Esophagus muscularis mucosa (tissue), 4 donors: ENCODE measurements at regions not wholly inside any gene's neighbourhood (a gene's known extent, or its start where the extent isn't known, plus 50 kb on each side); places are given as distances from the start of the nearest gene placed in this dataset.

Experiments
- DNase-seq: peaks from one replicate; pipeline ENCODE4 v3.0.0-alpha.2; 2017; ENCODE audit errors: extremely low spot score
- H3K27ac ChIP-seq, 4 donors: fragments of 200-600 bp; sonication (generic); replicated peaks in 1 of 4; 1 replicate in 3 of 4; 2 replicates in 1 of 4; pipeline ENCODE4 v1.5.1; 2016 to 2019; ENCODE audit warnings: mild to moderate bottlenecking in 1 of 4
- H3K27me3 ChIP-seq, 4 donors: fragments of 200-600 bp; sonication (generic); one replicate each; pipeline versions ENCODE4 v1.5.1 to v1.6.0; 2016 to 2019
- H3K36me3 ChIP-seq, 4 donors: fragments of 200-600 bp; sonication (generic); one replicate each; pipeline ENCODE4 v1.5.1; 2016 to 2019
- H3K4me1 ChIP-seq, 4 donors: fragments of 200-600 bp; sonication (generic); one replicate each; pipeline ENCODE4 v1.5.1; 2016 to 2019
- H3K4me3 ChIP-seq, 4 donors: fragments of 200-600 bp; sonication (generic); 1 replicate in 2 of 4; 2 replicates in 2 of 4; pipeline ENCODE4 v1.5.1; 2016 to 2019; ENCODE audit warnings: mild to moderate bottlenecking in 4 of 4, moderate library complexity in 1 of 4
- H3K9me3 ChIP-seq, 4 donors: fragments of 200-600 bp; sonication (generic); 1 replicate in 3 of 4; 2 replicates in 1 of 4; pipeline ENCODE4 v1.5.1; 2016 to 2019
- EP300 ChIP-seq: sonication (generic); formaldehyde crosslinking; IDR thresholded peaks from one replicate; pipeline ENCODE4 v1.6.1; 2017; ENCODE audit warnings: antibody characterized with exemption
- POLR2A ChIP-seq: fragments of 450-650 bp; IDR thresholded peaks from one replicate; pipeline ENCODE4 v1.6.1; 2017; ENCODE audit warnings: antibody characterized with exemption, moderate library complexity, mild to moderate bottlenecking, low read depth
- POLR2AphosphoS5 ChIP-seq, 2 donors: sonication (generic); formaldehyde crosslinking; IDR thresholded peaks; one replicate each; pipeline ENCODE4 v1.6.1; 2017; ENCODE audit warnings: antibody characterized with exemption in 2 of 2
- WGBS: methylation state at CpG from one replicate; pipeline ENCODE4 v1.1.5; 2018; 5-methylcytosine and 5-hydroxymethylcytosine counted together
- intact Hi-C: fragments of 100-400 bp; cut with DNase I; formaldehyde crosslinking; loops from one replicate; pipeline ENCODE4 v1.15.1; 2023
- TF ChIP-seq, protein P1 (sequence below), 3 experiments: fragments of 200-600 bp in 2 of 3; fragments of 450-650 bp in 1 of 3; sonication (generic) in 2 of 3; IDR thresholded peaks; one replicate each; pipeline ENCODE4 v1.5.1; 2017 to 2019; ENCODE audit warnings: antibody characterized with exemption in 3 of 3, mild to moderate bottlenecking in 2 of 3, moderate library complexity in 1 of 3

DNA sequence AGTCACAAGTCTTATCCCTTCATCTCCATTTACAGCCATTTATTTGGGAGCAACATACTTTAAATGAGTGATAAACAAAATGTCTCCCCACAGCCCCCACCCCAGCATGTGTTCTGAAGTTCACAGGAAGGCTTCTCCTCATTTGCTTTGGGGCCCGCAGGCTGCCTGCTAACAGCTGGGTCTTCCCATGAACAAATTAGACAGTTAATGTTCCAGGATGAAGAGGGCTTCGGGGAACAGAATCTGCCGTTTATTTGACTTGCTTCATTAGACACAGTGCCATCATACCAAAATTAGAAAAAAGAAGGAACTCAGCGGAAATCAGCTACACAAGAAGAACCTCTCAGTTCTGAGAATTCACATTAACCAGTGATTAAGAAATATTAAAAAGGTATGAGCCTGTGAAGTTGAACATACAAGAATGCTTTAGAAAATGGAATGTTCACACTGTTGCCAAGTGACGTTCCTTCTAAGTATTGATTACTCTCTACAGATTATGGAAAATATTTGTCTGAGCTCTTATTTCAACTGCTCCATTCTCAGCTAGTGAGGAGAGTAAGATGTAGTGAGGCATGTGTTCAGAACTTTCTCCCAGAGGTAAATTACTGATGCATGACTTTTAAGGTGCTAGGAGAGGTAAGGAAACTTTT, 107.5 kb upstream of the THBS1 start:
- 41% methylated on average over 5 of the region's 5 CpGs for WGBS
- peaks cover 0 to 33% (median 31%) of the 10 kb centered on the region in 4 donors for H3K4me1 ChIP-seq
- no peaks in the 10 kb centered on the region for H3K27me3 ChIP-seq
- intact Hi-C loops = loop anchor here (2.0 kb wide), 1 partner anchor 105 kb away; no protein-coding TSS in a partner anchor
- TF ChIP-seq POLR2A (no peak), EP300 (peak; percentile 8)
- H3K9me3 ChIP-seq = no peaks in the 10 kb centered on the region
- no peak overlapping the region for H3K4me3 ChIP-seq
- no peaks in the 10 kb centered on the region for H3K36me3 ChIP-seq
- DNase-seq = peak; percentile 92
- peak overlapping the region; percentile 80 to 92 (median 87) for H3K27ac ChIP-seq

DNA sequence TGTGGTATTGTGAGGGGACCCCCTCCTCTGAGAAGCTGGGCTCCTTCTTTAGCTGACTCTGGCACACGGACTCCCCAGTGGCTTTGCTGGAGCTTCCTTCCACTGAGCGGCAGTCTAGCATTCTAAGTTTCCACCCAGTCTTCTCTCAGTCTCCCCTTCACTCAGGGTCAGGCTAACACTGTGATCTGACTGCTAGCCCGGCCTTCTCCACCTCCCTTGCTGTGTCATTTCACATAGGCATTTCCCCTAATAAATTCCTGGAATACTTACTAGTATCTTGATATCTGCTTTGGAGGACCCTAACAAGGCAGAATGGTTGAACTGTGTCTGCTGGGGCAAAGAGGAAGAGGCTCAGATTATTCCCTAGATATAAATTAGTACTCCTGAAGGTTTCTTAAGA, 106.2 kb upstream of the THBS1 start:
- WGBS = 87% methylated on average over 3 of the region's 3 CpGs
- peak; percentile 77 for DNase-seq
- H3K4me1 ChIP-seq = peaks cover 0 to 33% (median 31%) of the 10 kb centered on the region in 4 donors
- no peak overlapping the region for H3K4me3 ChIP-seq
- no peaks in the 10 kb centered on the region for H3K9me3 ChIP-seq
- peak overlapping the region; percentile 80 to 92 (median 87) for H3K27ac ChIP-seq
- no peaks in the 10 kb centered on the region for H3K36me3 ChIP-seq
- intact Hi-C loops = no loop called here
- TF ChIP-seq EP300 (no peak), POLR2AphosphoS5 (IDR thresholded peaks at IDR 0.05) (no peak), POLR2A (no peak)
- TF ChIP-seq, protein P1, sequence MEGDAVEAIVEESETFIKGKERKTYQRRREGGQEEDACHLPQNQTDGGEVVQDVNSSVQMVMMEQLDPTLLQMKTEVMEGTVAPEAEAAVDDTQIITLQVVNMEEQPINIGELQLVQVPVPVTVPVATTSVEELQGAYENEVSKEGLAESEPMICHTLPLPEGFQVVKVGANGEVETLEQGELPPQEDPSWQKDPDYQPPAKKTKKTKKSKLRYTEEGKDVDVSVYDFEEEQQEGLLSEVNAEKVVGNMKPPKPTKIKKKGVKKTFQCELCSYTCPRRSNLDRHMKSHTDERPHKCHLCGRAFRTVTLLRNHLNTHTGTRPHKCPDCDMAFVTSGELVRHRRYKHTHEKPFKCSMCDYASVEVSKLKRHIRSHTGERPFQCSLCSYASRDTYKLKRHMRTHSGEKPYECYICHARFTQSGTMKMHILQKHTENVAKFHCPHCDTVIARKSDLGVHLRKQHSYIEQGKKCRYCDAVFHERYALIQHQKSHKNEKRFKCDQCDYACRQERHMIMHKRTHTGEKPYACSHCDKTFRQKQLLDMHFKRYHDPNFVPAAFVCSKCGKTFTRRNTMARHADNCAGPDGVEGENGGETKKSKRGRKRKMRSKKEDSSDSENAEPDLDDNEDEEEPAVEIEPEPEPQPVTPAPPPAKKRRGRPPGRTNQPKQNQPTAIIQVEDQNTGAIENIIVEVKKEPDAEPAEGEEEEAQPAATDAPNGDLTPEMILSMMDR (IDR thresholded peaks at IDR 0.05) = no peak
- H3K27me3 ChIP-seq = no peaks in the 10 kb centered on the region

DNA sequence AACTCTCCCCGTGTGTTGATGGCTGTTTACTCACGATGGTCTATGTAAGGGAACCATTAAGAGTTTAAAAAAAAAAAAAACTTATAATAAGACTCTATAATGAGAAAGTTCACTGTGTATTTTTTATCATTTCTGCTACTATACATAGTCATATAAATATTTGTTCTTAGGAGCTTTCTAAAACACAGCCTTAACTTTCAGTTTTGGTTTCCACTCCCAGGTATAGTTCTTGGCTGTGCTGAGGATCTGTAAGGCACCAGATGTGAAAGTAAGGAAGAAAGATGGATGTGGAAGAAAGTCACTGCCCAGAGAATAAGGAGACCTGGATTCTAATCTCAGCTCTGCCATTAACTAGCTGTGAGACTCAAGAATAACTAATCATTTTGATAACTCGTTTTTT, 101.9 kb upstream of the THBS1 start:
- TF ChIP-seq POLR2AphosphoS5 (IDR thresholded peaks at IDR 0.05) (no peak), POLR2A (no peak), EP300 (no peak)
- TF ChIP-seq, protein P1 (IDR thresholded peaks at IDR 0.05) = no peak
- Histone ChIP-seq H3K27ac (peak overlapping the region in 2 of 4 donors; percentile 18 to 24), H3K27me3 (no peaks in the 10 kb centered on the region), H3K4me1 (peaks cover 0 to 8% (median 7%) of the 10 kb centered on the region in 4 donors), H3K36me3 (no peaks in the 10 kb centered on the region), H3K9me3 (no peaks in the 10 kb centered on the region), H3K4me3 (no peak overlapping the region)
- intact Hi-C loops = no loop called here
- no peak for DNase-seq
- WGBS = 77% methylated on average over 3 of the region's 3 CpGs

DNA sequence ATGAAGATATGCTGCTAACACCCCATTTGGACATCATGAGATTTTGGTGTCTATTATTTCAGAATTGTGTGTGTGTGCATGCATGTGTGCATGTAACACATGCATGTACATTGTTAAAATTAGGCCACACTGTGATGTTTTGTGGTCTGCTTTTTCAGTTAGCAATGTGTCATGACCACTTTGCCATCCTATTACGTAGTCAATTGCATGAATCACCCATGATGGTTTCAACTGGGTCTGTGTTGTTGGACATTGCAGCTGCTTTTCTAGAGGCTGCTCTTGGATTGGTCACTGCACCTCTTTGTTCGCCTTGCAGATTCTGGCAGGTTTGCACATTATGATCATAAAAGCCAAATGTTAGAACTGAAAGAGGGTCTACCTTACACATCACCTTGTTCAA, 101.0 kb upstream of the THBS1 start:
- Histone ChIP-seq H3K9me3 (no peaks in the 10 kb centered on the region), H3K4me1 (no peaks in the 10 kb centered on the region), H3K36me3 (no peaks in the 10 kb centered on the region), H3K27ac (no peak overlapping the region), H3K27me3 (no peaks in the 10 kb centered on the region), H3K4me3 (no peak overlapping the region)
- intact Hi-C loops = no loop called here
- TF ChIP-seq EP300 (no peak), POLR2AphosphoS5 (IDR thresholded peaks at IDR 0.05) (no peak)
- TF ChIP-seq, protein P1 (IDR thresholded peaks at IDR 0.05) = no peak
- DNase-seq = peak; percentile 37
- 100% methylated on average over 2 of the region's 2 CpGs for WGBS

DNA sequence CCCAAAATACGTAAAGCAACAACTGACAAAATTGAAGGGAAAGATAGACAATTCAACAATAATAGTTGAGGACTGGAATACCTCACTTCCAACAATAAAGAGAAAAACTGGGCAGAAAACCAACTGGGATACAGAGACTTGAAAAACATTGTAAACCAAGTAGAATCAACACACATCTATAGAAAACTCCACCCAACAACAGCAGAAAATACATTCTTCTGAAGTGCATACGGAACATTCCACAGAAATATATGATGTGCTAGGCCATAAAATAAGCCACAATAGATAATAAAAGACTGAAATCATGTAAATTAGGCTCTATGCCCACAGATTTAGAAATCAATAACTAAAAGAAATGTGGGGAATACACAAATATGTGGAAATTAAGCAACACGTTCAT, 98.4 kb upstream of the THBS1 start:
- H3K36me3 ChIP-seq = no peaks in the 10 kb centered on the region
- TF ChIP-seq POLR2AphosphoS5 (IDR thresholded peaks at IDR 0.05) (no peak), POLR2A (no peak), EP300 (no peak)
- TF ChIP-seq, protein P1 (IDR thresholded peaks at IDR 0.05) = no peak
- H3K27me3 ChIP-seq = no peaks in the 10 kb centered on the region
- no peak overlapping the region for H3K27ac ChIP-seq
- H3K9me3 ChIP-seq = no peaks in the 10 kb centered on the region
- no peak for DNase-seq
- peaks cover 7 to 19% (median 13%) of the 10 kb centered on the region in 4 donors for H3K4me1 ChIP-seq
- intact Hi-C loops = no loop called here
- no peak overlapping the region for H3K4me3 ChIP-seq
- 66% methylated on average over 3 of the region's 3 CpGs for WGBS
